Coronary artery (tissue), 2 donors: ENCODE measurements at regions not wholly inside any gene's neighbourhood (a gene's known extent, or its start where the extent isn't known, plus 50 kb on each side); places are given as distances from the start of the nearest gene placed in this dataset.

ENCODE experiments used
- DNase-seq: peaks from one replicate; pipeline ENCODE4 v3.0.0-alpha.2; 2017; ENCODE audit warnings: low spot score
- H3K27ac ChIP-seq, 2 donors: fragments of 200-600 bp; sonication (generic); one replicate each; pipeline ENCODE4 v1.5.1; 2016 to 2019
- H3K4me3 ChIP-seq: fragments of 200-600 bp; sonication (generic); 2 replicates; pipeline ENCODE4 v1.5.1; 2016; ENCODE audit warnings: mild to moderate bottlenecking, moderate library complexity
- CTCF ChIP-seq: fragments of 200-600 bp; sonication (generic); IDR thresholded peaks from one replicate; pipeline ENCODE4 v1.5.1; 2019; ENCODE audit warnings: antibody characterized with exemption

GRCh38 chr3:99485286-99485685, 153.1 kb upstream of the COL8A1 start:
- no peak for TF ChIP-seq CTCF
- H3K4me3 ChIP-seq: no peak overlapping the region
- DNase-seq: no peak
- no peak overlapping the region for H3K27ac ChIP-seq

GRCh38 chr3:99484871-99485270, 153.5 kb upstream of the COL8A1 start:
- DNase-seq: no peak
- Histone ChIP-seq H3K4me3 (no peak overlapping the region), H3K27ac (no peak overlapping the region)
- no peak for TF ChIP-seq CTCF

- TF ChIP-seq CTCF: no peak
- H3K4me3 ChIP-seq: no peak overlapping the region
- DNase-seq: no peak
- no peak overlapping the region for H3K27ac ChIP-seq
Measured at GRCh38 chr3:99483841-99484240, 154.6 kb upstream of the COL8A1 start.

GRCh38 chr3:99482191-99482590, 156.2 kb upstream of the COL8A1 start:
- no peak for DNase-seq
- H3K27ac ChIP-seq: no peak overlapping the region
- TF ChIP-seq CTCF: no peak
- H3K4me3 ChIP-seq: no peak overlapping the region

- Histone ChIP-seq H3K4me3 (no peak overlapping the region), H3K27ac (no peak overlapping the region)
- TF ChIP-seq CTCF: no peak
- no peak for DNase-seq
Measured at GRCh38 chr3:99481561-99481960, 156.8 kb upstream of the COL8A1 start.

GRCh38 chr3:99479768-99480167, 158.6 kb upstream of the COL8A1 start:
- no peak for TF ChIP-seq CTCF
- no peak for DNase-seq
- no peak overlapping the region for H3K27ac ChIP-seq
- no peak overlapping the region for H3K4me3 ChIP-seq

GRCh38 chr3:99477650-99478049, 160.7 kb upstream of the COL8A1 start:
- no peak for DNase-seq
- no peak overlapping the region for H3K4me3 ChIP-seq
- TF ChIP-seq CTCF: no peak
- H3K27ac ChIP-seq: no peak overlapping the region
